ENCODE measurements at regions not wholly inside any gene's neighbourhood (a gene's known extent, or its start where the extent isn't known, plus 50 kb on each side); places are given as distances from the start of the nearest gene placed in this dataset.

DNA sequence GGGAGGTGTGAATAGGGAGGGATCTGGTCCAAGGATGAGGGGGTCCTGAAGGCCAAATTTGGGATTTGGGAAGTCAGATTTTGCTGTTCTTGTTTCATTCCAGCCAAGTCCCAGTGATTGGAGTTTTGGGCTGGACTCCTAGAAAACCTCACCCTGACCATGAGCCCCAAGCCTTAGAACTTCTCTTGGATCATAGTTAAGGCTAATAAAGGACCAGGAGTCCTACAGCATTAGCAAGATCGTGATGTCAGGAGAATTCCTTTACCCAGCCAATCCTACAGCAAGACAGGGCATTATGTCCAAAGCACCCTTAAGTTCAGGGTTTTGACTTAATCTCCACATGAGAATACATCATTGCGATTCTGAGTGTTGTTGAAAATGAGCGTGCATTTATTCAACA, 85.0 kb downstream of the SOX9 start:
- TF ChIP-seq, protein P1, sequence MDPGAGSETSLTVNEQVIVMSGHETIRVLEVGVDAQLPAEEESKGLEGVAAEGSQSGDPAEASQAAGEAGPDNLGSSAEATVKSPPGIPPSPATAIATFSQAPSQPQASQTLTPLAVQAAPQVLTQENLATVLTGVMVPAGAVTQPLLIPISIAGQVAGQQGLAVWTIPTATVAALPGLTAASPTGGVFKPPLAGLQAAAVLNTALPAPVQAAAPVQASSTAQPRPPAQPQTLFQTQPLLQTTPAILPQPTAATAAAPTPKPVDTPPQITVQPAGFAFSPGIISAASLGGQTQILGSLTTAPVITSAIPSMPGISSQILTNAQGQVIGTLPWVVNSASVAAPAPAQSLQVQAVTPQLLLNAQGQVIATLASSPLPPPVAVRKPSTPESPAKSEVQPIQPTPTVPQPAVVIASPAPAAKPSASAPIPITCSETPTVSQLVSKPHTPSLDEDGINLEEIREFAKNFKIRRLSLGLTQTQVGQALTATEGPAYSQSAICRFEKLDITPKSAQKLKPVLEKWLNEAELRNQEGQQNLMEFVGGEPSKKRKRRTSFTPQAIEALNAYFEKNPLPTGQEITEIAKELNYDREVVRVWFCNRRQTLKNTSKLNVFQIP (CRISPR knock-in tag; IDR thresholded peaks at IDR 0.05; ENCODE audit: borderline replicate concordance, low read depth): no peak
- TF ChIP-seq GLIS3 (CRISPR knock-in tag; IDR thresholded peaks at IDR 0.05) (no peak), ISL1 (CRISPR knock-in tag; IDR thresholded peaks at IDR 0.05) (no peak), ESRRG (CRISPR knock-in tag; IDR thresholded peaks at IDR 0.05) (no peak), PPARA (CRISPR knock-in tag; IDR thresholded peaks at IDR 0.05; ENCODE audit: borderline replicate concordance) (no peak)
- TF ChIP-seq, protein P2, sequence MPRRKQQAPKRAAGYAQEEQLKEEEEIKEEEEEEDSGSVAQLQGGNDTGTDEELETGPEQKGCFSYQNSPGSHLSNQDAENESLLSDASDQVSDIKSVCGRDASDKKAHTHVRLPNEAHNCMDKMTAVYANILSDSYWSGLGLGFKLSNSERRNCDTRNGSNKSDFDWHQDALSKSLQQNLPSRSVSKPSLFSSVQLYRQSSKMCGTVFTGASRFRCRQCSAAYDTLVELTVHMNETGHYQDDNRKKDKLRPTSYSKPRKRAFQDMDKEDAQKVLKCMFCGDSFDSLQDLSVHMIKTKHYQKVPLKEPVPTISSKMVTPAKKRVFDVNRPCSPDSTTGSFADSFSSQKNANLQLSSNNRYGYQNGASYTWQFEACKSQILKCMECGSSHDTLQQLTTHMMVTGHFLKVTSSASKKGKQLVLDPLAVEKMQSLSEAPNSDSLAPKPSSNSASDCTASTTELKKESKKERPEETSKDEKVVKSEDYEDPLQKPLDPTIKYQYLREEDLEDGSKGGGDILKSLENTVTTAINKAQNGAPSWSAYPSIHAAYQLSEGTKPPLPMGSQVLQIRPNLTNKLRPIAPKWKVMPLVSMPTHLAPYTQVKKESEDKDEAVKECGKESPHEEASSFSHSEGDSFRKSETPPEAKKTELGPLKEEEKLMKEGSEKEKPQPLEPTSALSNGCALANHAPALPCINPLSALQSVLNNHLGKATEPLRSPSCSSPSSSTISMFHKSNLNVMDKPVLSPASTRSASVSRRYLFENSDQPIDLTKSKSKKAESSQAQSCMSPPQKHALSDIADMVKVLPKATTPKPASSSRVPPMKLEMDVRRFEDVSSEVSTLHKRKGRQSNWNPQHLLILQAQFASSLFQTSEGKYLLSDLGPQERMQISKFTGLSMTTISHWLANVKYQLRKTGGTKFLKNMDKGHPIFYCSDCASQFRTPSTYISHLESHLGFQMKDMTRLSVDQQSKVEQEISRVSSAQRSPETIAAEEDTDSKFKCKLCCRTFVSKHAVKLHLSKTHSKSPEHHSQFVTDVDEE (CRISPR knock-in tag; IDR thresholded peaks at IDR 0.05): no peak
- no peak for ATAC-seq

DNA sequence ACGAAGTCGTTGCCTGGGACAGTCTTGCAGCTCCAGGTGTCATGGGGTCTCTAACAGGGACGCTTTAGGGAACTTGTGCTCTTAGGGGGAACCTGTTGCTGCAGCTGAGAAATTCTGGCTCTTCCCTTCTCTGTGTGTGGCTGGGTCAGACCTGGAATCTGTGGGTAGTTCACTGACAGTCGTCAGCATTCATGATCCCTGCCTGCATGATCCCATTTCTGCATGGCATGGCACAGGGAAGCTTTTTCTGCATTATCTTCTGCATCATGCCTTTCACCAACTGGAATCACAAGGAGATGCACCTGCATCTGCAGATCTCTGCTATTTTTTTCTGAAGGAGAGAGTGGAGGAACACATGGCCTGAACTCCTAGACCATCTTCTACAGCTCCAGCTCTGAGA, 85.6 kb downstream of the SOX9 start:
- TF ChIP-seq BACH2 (CRISPR knock-in tag; IDR thresholded peaks at IDR 0.05; ENCODE audit: borderline replicate concordance) (no peak), ZFP3 (CRISPR knock-in tag; IDR thresholded peaks at IDR 0.05) (no peak), ESRRG (CRISPR knock-in tag; IDR thresholded peaks at IDR 0.05) (no peak), ZNF565 (CRISPR knock-in tag; conservative IDR thresholded peaks at IDR 0.05; ENCODE audit: low read depth) (no peak), ZFP30 (CRISPR knock-in tag; IDR thresholded peaks at IDR 0.05) (no peak), TCF4 (CRISPR knock-in tag; IDR thresholded peaks at IDR 0.05; ENCODE audit: borderline replicate concordance) (no peak), RARB (CRISPR knock-in tag; IDR thresholded peaks at IDR 0.05) (no peak), TOX (CRISPR knock-in tag; IDR thresholded peaks at IDR 0.05; ENCODE audit: borderline replicate concordance) (no peak), ISL1 (CRISPR knock-in tag; IDR thresholded peaks at IDR 0.05) (no peak), ZNF8 (CRISPR knock-in tag; IDR thresholded peaks at IDR 0.05) (no peak), OSR1 (CRISPR knock-in tag; IDR thresholded peaks at IDR 0.05) (no peak), ZC3H10 (CRISPR knock-in tag; IDR thresholded peaks at IDR 0.05) (no peak), ZNF70 (CRISPR knock-in tag; IDR thresholded peaks at IDR 0.05) (no peak), SNAI2 (CRISPR knock-in tag; IDR thresholded peaks at IDR 0.05) (no peak)
- TF ChIP-seq, protein P3, sequence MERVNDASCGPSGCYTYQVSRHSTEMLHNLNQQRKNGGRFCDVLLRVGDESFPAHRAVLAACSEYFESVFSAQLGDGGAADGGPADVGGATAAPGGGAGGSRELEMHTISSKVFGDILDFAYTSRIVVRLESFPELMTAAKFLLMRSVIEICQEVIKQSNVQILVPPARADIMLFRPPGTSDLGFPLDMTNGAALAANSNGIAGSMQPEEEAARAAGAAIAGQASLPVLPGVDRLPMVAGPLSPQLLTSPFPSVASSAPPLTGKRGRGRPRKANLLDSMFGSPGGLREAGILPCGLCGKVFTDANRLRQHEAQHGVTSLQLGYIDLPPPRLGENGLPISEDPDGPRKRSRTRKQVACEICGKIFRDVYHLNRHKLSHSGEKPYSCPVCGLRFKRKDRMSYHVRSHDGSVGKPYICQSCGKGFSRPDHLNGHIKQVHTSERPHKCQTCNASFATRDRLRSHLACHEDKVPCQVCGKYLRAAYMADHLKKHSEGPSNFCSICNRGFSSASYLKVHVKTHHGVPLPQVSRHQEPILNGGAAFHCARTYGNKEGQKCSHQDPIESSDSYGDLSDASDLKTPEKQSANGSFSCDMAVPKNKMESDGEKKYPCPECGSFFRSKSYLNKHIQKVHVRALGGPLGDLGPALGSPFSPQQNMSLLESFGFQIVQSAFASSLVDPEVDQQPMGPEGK (CRISPR knock-in tag; IDR thresholded peaks at IDR 0.05; ENCODE audit: borderline replicate concordance): no peak
- TF ChIP-seq, protein P1 (CRISPR knock-in tag; IDR thresholded peaks at IDR 0.05; ENCODE audit: borderline replicate concordance, low read depth): no peak
- TF ChIP-seq, protein P2 (CRISPR knock-in tag; IDR thresholded peaks at IDR 0.05): no peak
- ATAC-seq: no peak

DNA sequence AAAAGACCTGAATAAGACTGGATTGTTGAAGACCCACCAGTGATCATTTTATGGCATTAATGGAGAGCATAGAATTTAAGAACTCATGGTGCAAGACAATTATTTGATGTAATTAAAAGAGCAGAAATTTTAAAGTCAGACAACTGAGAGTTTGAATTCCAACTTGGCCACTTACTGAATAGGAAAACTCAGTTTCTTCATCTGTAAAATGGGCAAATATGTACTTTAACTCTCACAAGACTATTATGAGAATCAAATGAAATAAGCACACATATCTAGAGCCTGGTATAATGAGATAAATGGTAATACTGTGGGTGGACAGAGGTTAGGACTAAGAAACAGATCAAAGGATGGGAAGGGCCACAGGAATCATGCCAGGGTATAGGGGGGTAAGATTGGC, 88.0 kb downstream of the SOX9 start:
- no peak for ATAC-seq
- TF ChIP-seq, protein P3 (CRISPR knock-in tag; IDR thresholded peaks at IDR 0.05; ENCODE audit: borderline replicate concordance): no peak
- no peak for TF ChIP-seq BACH2 (CRISPR knock-in tag; IDR thresholded peaks at IDR 0.05; ENCODE audit: borderline replicate concordance)
- TF ChIP-seq ESRRG (CRISPR knock-in tag; IDR thresholded peaks at IDR 0.05): no peak
- TF ChIP-seq GLIS3 (CRISPR knock-in tag; IDR thresholded peaks at IDR 0.05): no peak
- TF ChIP-seq ZFP30 (CRISPR knock-in tag; IDR thresholded peaks at IDR 0.05): no peak
- TF ChIP-seq, protein P2 (CRISPR knock-in tag; IDR thresholded peaks at IDR 0.05): no peak
- TF ChIP-seq ISL1 (CRISPR knock-in tag; IDR thresholded peaks at IDR 0.05): no peak
- no peak for TF ChIP-seq PPARA (CRISPR knock-in tag; IDR thresholded peaks at IDR 0.05; ENCODE audit: borderline replicate concordance)
- TF ChIP-seq ZNF565 (CRISPR knock-in tag; conservative IDR thresholded peaks at IDR 0.05; ENCODE audit: low read depth): no peak
